HT-29 (cell line): ENCODE measurements at regions not wholly inside any gene's neighbourhood (a gene's known extent, or its start where the extent isn't known, plus 50 kb on each side); places are given as distances from the start of the nearest gene placed in this dataset.

Experiments
- DNase-seq: peaks from one replicate; pipeline ENCODE4 v3.0.0-alpha.2; 2015; ENCODE audit warnings: low spot score

DNA sequence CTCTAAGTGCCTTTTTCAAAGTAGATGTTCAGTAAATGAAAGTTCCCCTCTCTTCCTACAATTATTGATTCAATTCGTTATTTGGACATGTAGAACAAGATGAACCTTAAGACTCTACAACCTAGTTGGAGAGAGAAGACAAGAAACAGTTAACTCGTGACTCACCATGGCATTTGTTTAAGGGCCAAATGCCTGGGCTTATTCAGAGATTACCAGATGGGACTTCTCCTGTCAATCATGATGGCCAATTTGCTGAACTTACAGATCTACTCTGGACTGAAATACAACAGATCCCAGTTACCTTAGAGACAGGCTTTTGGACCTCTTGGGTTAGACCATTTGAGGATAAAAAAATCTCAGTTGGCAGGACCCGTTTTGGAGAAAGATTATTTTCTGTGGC lies 93.5 kb downstream of the C1orf94 start:
- no peak for DNase-seq

GRCh38 chr1:34272152-34272551 lies 95.4 kb downstream of the C1orf94 start:
- DNase-seq = no peak

DNA sequence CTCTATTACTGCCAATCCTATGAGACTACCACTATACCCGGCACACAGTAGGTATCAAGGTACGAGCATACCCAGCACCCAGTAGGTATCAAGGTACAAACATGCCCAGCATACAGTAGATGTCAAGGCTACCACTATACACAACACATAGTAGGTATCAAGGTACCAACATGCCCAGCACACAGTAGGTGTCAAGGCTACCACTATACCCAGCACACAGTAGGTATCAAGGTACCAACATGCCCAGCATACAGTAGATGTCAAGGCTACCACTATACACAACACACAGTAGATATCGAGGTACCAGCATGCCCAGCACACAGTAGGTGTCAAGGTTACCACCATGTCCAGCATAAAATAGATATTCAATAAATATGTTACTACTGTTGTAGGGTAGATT lies 98.4 kb downstream of the C1orf94 start:
- DNase-seq = no peak

- no peak for DNase-seq
These were observed 99.9 kb downstream of the C1orf94 start for GRCh38 chr1:34276606-34277005.

DNA sequence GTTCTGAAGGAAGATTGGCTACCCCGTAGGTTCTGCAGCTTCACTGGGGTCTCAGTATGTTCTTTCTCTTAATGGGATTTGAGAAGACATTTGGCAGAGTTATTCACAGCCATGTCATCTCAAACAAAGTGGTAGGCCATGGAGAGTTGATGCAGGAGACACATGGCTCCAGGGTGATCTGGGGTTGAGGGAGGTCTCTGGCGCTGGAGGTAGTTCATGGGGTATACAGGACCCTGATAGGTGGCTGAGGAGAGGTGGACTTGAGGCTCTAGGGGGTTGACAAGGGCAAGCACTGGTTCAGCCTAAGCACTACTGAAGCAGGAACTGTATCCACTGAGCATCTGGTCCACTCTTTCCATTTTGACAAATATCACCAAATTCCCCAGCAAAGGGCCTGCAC lies 100.4 kb downstream of the C1orf94 start:
- no peak for DNase-seq

GRCh38 chr1:34278211-34278610 lies 101.5 kb downstream of the C1orf94 start:
- no peak for DNase-seq

DNA sequence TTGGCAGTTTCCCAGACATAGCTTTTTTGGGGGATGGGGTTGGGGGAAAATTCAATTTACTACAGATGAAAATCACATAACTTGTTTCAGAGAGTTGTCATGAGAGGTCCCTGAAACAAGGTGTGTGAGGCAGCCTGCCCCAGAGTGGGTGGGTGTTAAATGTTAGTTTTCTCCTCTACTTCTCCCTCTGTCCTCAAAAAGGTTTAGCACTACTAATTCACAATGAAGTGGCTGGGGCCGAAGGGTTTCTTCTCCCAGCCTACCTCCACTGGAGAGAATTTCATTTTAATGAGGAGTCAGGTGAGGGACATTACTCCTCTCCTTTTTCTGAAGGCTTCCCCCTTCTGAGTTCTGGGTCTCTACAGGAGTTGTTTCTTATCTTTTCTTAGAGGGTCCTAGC lies 103.3 kb downstream of the C1orf94 start:
- DNase-seq = no peak

DNA sequence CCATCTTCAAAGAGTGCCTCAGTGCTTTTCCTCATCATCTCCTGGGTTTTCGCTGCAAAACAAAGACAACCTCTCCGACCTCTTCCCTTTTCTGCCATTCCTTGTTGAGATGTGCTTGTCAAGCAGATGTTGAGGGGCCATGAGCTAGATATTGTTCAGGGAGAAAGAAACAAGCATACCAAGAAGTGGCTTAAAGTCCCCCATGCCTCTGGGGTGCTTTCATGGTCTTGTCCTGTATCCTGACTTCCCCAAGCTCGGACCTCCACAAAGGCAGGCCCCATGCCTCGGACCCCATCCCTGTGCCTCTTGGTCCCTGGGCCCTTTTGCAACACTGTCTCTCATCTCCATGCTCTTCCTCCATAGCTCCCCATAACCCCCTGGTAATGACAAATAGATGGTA lies 103.8 kb downstream of the C1orf94 start:
- DNase-seq = no peak

- DNase-seq = no peak
These were observed 106.4 kb downstream of the C1orf94 start for GRCh38 chr1:34283142-34283541.

DNA sequence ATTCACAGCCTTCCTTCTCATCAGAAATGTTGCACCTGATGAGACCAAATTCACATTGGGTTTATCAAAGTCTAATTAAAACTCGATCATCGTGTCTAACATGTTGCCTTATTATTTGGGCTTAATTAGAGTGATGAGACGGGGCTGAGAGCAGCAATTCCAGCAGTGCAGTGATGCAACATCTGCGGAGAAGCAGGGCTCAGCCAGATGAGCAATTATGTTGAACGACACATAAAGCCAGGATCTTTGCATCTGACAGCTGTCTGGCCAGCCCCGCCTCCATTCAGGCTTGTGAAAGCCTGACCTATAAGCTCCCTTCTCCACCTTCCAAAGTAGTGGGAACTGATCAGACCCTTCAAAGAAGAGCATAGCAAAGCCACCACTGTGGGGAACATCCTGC lies 109.8 kb downstream of the C1orf94 start:
- DNase-seq = no peak

GRCh38 chr1:34290831-34291230 lies 114.1 kb downstream of the C1orf94 start:
- no peak for DNase-seq

DNA sequence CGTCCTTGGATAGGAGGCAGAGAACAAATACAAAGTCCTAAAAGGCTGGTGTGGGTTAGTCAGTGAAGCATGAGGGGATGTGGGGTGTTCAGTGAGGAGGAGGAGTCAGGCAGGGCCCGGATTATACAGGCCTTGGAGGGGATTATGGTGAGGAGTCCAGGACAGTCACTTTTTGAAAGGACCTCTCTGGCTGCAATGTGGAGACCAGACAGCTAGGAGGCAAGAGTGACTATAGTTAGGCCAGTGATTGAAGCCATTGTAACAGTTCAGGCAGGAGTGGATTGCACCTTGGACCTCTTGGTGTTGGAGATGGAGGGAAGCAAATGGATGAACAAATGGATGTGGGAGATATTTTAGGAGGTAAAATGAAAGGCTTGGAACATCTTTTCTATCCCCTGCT lies 115.8 kb downstream of the C1orf94 start:
- DNase-seq = no peak

DNA sequence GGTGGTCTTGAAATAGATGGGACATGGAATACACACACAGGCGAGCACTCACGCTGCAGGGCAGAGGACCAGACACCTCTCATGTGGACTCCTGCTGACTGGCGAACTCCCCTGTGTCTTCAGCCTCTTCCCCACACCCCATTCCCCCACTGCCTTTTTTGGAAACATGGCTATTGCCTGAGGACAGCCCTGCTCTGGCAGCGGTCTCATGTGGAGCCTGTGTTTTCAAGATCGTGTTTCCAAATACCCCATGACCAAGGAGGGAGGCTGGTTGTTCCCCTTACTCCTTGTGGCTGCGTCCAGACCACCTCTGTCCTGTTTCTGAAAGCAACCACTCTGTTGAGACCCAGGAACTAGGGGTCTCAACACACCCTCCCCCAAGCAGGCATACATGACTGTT lies 119.4 kb downstream of the C1orf94 start:
- no peak for DNase-seq

DNA sequence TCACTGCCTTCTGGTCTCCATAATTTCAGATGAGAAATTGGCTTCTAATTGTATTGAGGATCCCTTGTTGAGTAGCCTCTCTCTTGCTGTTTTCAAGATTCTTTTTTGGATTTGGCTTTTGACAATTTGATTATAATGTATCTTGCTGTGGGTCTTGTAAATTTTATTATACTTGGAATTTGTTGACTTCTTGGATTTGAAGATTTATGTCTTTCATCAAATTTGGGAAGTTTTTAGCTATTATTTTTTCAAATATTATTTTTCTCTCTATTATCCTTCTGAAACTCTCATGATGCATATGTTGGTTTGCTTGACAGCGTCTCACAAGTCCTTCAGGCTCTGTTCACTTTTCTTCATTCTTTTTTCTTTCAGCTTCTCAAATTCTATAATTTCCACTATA lies 126.1 kb downstream of the C1orf94 start:
- no peak for DNase-seq

GRCh38 chr1:34303218-34303617 lies 126.5 kb downstream of the C1orf94 start:
- DNase-seq = no peak

GRCh38 chr1:34306568-34306967 lies 129.9 kb downstream of the C1orf94 start:
- DNase-seq = no peak

DNA sequence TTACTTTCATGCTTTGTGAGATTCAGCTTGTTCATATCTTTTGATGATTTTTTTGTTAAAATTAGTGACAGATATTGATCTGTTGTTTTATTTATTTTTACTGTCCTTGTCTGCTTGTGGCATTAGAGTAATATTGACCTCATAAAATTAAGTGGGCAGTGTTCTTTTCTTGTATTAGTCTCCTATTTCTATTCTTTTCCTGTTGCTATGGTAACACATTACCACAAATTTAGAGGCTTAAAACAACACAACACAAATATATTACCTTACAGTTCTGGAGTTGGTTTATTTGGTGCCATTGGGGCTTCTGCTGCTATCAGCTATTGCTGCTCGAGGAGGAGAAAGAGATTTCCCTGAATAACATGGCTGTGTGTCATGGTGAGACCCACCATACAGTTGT lies 135.7 kb downstream of the C1orf94 start:
- DNase-seq = no peak

DNA sequence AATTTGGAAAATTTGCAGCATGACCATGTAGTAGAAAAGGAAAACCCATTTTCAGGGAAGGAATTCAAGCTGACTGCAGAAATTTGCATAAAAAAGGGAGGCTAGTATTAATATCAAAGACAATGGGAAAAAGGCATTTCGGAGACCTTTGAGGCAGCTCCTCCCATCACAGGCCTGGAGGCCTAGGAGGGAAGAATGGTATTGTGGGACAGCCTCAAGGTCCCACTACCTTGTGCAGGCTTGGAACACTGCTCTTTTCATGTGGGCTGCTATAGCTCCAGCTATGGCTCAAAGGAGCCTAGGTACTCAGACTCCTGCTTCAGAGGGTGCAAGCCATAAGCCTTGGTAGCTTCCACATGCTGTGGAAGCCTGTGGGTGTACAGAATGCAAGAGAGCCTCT lies 139.3 kb downstream of the C1orf94 start:
- no peak for DNase-seq

GRCh38 chr1:34316773-34317172 lies 140.1 kb downstream of the C1orf94 start:
- no peak for DNase-seq

- DNase-seq = no peak
These were observed 142.5 kb downstream of the C1orf94 start for GRCh38 chr1:34319218-34319617.

- no peak for DNase-seq
These were observed 143.5 kb downstream of the C1orf94 start for GRCh38 chr1:34320053-34320669.

GRCh38 chr1:34322969-34323368 lies 146.3 kb downstream of the C1orf94 start:
- DNase-seq = no peak

DNA sequence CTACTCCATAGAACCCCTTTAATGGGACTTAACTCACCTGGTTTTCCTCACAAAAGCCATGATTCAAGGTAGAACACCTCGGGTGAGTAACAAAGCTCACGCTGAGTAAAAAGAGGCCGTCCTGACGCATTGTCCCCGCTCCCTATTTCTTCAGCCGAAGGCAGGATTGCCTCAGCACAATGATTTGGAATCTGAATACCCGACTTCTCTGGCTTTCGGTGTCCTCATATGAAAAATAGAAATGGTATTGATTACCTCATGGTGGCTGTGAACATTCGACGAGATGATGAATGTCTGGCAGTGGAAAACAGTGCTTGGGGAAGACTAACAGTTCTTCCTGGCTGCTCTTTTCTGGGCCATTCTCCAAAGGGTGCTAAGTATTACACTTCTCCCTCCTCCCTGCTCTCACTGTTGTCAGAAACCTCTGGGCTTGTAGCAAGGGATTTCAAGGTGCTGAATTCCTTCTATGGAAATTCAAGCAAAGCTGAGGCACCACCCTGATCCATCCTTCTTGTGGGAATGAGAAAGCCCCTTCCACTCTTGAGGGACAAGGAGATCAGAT lies 148.3 kb downstream of the C1orf94 start:
- no peak for DNase-seq

DNA sequence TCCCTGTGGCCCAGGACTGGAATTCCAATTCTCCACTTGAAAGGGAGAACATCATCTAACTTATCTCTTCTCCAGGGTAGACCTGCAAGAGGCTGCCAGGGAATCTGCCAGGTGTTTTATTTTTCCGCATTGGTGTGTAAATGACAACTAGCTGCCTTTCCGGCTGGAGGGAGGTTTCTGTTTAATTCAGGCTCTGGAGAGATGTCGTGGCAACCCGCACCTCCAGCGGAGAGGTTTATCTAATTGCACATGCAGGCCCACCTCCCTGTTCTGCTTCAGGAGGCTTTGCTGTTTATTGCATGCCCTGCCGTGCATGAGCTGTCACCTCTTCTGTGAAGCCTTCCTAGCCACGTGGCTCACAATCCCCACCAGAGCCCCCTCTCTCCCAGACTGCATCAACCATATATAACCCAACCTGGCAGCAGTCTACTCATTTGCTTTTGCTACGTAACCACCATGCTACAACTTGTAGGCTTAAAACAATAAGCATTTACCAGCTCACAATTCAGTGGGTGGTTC lies 151.6 kb downstream of the C1orf94 start:
- no peak for DNase-seq
